Ishikawa (cell line): ENCODE measurements at regions not wholly inside any gene's neighbourhood (a gene's known extent, or its start where the extent isn't known, plus 50 kb on each side); places are given as distances from the start of the nearest gene placed in this dataset.

Experiments
- CEBPB ChIP-seq: IDR thresholded peaks from 2 replicates; pipeline ENCODE4 v1.6.1; 2012
- CREB1 ChIP-seq: IDR thresholded peaks from 2 replicates; pipeline ENCODE4 v1.6.1; 2012; ENCODE audit warnings: low read depth
- EGR1 ChIP-seq: IDR thresholded peaks from 2 replicates; pipeline ENCODE4 v1.6.1; 2012
- EP300 ChIP-seq: IDR thresholded peaks from 2 replicates; pipeline ENCODE4 v1.6.1; 2012; ENCODE audit warnings: borderline replicate concordance
- FOXM1 ChIP-seq: IDR thresholded peaks from 2 replicates; pipeline ENCODE4 v1.6.1; 2012; ENCODE audit warnings: low read depth, borderline replicate concordance
- MAX ChIP-seq: IDR thresholded peaks from 2 replicates; pipeline ENCODE4 v1.6.1; 2012
- NFIC ChIP-seq: IDR thresholded peaks from 2 replicates; pipeline ENCODE4 v1.6.1; 2012
- RAD21 ChIP-seq: IDR thresholded peaks from 2 replicates; pipeline ENCODE4 v1.6.1; 2012; ENCODE audit warnings: low read depth
- TAF1 ChIP-seq: IDR thresholded peaks from 2 replicates; pipeline ENCODE4 v1.6.1; 2012; ENCODE audit warnings: low read depth, mild to moderate bottlenecking
- TCF12 ChIP-seq: IDR thresholded peaks from 2 replicates; pipeline ENCODE4 v1.6.1; 2012; ENCODE audit warnings: low read depth
- TEAD4 ChIP-seq: IDR thresholded peaks from 2 replicates; pipeline ENCODE4 v1.6.1; 2012
- USF1 ChIP-seq: IDR thresholded peaks from 2 replicates; pipeline ENCODE4 v1.6.1; 2012
- YY1 ChIP-seq: IDR thresholded peaks from 2 replicates; pipeline ENCODE4 v1.6.1; 2012; ENCODE audit warnings: low read depth
- ZBTB7A ChIP-seq: IDR thresholded peaks from 2 replicates; pipeline ENCODE4 v1.6.1; 2012; ENCODE audit warnings: low read depth
- TF ChIP-seq, protein P1 (sequence below): IDR thresholded peaks from 2 replicates; pipeline ENCODE4 v1.6.1; 2012; ENCODE audit warnings: low read depth, mild to moderate bottlenecking

DNA sequence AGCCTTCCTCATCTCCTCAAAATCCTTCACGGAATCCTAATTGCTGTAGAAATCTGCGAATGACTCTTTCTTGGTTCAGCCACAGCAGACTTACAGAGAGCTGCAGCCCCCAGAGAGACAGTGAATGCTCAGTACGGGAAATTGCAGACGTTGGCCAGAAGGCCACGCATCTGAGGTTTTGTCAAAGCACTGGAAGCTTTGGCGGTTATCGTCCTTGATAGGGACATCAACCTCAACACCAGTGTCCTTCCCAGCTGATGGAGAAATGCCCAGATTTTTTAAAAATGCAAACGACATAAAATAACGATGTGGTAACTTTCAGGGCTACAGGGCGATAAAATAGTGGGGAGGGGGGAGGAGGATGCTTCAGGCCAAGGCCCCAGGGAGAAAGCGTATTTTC is 166.6 kb upstream of the CIBAR2 start:
- TF ChIP-seq EP300 (no peak), CEBPB (no peak), TCF12 (no peak)

DNA sequence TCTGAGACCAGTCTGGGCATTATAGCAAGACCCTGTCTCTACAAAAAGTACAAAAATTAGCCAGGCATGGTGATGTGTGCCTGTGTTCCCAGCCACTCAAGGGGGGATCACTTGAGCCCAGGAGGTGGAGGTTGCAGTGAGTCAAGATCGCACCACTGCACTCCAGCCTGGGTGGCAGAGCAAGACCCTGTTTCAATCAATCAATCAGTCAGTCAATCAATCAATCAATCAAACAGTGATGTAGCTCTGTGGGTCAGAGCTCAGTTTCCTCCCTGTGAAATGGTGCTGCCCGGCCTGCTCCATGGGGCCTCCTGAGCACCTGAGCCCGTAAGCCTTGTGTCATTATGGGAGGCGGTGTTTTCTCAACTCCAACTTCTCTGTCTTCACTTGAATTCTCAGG is 167.1 kb upstream of the CIBAR2 start:
- TF ChIP-seq CREB1 (no peak), EGR1 (no peak), RAD21 (no peak), CEBPB (no peak), NFIC (no peak), TCF12 (no peak)

GRCh38 chr16:85279825-85280545 is 167.7 kb upstream of the CIBAR2 start:
- TF ChIP-seq YY1 (no peak), TAF1 (no peak), ZBTB7A (no peak), FOXM1 (no peak), MAX (no peak), USF1 (no peak), CEBPB (no peak), CREB1 (no peak), EGR1 (no peak)
- TF ChIP-seq, protein P1, sequence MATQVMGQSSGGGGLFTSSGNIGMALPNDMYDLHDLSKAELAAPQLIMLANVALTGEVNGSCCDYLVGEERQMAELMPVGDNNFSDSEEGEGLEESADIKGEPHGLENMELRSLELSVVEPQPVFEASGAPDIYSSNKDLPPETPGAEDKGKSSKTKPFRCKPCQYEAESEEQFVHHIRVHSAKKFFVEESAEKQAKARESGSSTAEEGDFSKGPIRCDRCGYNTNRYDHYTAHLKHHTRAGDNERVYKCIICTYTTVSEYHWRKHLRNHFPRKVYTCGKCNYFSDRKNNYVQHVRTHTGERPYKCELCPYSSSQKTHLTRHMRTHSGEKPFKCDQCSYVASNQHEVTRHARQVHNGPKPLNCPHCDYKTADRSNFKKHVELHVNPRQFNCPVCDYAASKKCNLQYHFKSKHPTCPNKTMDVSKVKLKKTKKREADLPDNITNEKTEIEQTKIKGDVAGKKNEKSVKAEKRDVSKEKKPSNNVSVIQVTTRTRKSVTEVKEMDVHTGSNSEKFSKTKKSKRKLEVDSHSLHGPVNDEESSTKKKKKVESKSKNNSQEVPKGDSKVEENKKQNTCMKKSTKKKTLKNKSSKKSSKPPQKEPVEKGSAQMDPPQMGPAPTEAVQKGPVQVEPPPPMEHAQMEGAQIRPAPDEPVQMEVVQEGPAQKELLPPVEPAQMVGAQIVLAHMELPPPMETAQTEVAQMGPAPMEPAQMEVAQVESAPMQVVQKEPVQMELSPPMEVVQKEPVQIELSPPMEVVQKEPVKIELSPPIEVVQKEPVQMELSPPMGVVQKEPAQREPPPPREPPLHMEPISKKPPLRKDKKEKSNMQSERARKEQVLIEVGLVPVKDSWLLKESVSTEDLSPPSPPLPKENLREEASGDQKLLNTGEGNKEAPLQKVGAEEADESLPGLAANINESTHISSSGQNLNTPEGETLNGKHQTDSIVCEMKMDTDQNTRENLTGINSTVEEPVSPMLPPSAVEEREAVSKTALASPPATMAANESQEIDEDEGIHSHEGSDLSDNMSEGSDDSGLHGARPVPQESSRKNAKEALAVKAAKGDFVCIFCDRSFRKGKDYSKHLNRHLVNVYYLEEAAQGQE, result no peak

- TF ChIP-seq FOXM1 (no peak), TEAD4 (no peak), EP300 (no peak), NFIC (no peak), RAD21 (no peak), TAF1 (no peak)
These were observed 168.9 kb upstream of the CIBAR2 start for GRCh38 chr16:85281181-85281580.

DNA sequence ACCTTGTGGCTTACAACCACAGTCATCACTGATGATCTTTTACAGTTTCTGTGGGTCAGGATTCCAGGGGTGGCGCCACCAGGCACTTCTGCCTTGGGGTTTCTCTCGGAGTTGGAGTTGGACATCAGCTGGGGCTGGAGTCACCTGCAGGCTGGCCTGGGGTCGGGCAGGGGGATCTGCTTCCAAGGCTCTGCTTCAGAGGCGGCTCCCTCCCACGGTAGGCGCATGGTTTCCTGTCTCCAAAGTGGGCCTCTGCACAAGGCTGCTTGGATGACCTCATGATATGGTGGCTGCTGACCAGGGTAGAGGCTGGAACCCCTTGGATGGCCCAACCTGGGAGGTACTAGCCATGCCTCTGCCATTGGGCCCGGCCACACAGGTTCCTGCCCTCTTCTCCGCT is 170.6 kb upstream of the CIBAR2 start:
- TF ChIP-seq TCF12, result no peak
- no peak for TF ChIP-seq CEBPB
- TF ChIP-seq ZBTB7A, result no peak
- no peak for TF ChIP-seq EGR1
- TF ChIP-seq, protein P1, result no peak
- TF ChIP-seq USF1, result no peak
- TF ChIP-seq EP300, result no peak
- no peak for TF ChIP-seq TAF1
- TF ChIP-seq TEAD4, result no peak
- TF ChIP-seq YY1, result no peak
- no peak for TF ChIP-seq RAD21
- no peak for TF ChIP-seq CREB1
- no peak for TF ChIP-seq MAX

DNA sequence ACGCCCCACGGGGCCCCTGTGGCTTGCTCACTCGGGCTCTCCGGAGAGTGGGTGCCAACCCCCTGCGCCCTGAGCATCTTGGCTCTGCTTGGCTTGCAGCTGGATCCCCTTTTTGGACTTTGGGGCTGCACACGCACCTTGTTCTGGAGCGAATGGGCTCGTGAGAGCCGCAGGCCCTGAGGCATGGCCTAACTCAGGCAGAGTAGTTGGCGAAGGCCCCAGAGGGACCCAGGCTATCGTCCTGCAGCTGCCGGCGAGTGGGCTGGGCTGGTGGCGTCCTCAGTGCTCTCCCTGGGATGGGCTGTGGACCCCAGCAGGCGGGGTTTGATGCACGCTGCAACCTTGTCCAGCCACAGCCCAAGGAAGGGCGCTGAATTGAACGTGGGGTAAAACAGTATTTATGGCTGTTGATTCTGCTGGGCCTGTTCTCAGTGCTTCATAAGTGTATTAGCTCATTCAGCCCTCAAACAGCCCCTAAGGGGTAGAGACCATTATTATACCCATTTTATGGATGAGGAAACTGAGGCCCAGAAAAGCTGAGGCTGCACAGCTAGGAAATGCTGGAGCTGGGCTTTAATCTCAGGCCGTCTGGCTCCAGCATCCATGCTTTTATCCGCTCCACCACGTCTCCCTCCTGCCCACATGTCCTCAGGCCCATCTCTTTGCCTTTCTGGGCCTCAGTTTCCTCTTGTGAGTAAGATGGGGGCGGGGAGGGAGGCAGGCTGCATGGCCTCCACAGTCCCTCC is 171.2 kb upstream of the CIBAR2 start:
- TF ChIP-seq CREB1, result no peak
- TF ChIP-seq EP300, result no peak
- no peak for TF ChIP-seq EGR1
- no peak for TF ChIP-seq TEAD4
